ENCODE measurements at regions not wholly inside any gene's neighbourhood (a gene's known extent, or its start where the extent isn't known, plus 50 kb on each side); places are given as distances from the start of the nearest gene placed in this dataset.

GRCh38 chr14:85413836-85414526, 116.0 kb upstream of the FLRT2 start:
- TF ChIP-seq CTCF (IDR thresholded peaks at IDR 0.05) (no peak), EP300 (IDR thresholded peaks at IDR 0.05) (no peak)

Data from upper lobe of left lung (tissue), 4 donors.